ENCODE measurements at regions not wholly inside any gene's neighbourhood (a gene's known extent, or its start where the extent isn't known, plus 50 kb on each side); places are given as distances from the start of the nearest gene placed in this dataset.

- no peak for DNase-seq
Observed at GRCh38 chr3:18666655-18667054, 241.5 kb upstream of the SATB1 start.

DNA sequence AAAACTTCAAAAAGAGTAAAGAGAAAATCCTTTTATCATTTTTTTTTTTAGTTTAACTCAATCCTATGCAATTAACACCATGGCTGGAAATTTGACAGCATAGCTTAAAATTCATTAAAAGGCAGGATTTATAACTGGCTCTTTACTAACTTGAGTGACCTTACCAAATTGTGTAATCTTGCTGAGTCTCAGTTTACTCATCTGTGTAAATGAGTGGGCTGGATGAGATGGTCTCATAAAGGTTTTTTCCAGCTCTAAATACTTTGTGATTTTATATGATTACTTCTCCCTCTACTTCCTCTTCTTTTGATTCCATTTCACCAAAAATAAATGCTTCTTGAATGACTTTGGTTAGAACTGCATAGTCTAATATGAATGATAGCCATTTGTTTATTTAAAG lies 234.9 kb upstream of the SATB1 start:
- no peak for DNase-seq

DNA sequence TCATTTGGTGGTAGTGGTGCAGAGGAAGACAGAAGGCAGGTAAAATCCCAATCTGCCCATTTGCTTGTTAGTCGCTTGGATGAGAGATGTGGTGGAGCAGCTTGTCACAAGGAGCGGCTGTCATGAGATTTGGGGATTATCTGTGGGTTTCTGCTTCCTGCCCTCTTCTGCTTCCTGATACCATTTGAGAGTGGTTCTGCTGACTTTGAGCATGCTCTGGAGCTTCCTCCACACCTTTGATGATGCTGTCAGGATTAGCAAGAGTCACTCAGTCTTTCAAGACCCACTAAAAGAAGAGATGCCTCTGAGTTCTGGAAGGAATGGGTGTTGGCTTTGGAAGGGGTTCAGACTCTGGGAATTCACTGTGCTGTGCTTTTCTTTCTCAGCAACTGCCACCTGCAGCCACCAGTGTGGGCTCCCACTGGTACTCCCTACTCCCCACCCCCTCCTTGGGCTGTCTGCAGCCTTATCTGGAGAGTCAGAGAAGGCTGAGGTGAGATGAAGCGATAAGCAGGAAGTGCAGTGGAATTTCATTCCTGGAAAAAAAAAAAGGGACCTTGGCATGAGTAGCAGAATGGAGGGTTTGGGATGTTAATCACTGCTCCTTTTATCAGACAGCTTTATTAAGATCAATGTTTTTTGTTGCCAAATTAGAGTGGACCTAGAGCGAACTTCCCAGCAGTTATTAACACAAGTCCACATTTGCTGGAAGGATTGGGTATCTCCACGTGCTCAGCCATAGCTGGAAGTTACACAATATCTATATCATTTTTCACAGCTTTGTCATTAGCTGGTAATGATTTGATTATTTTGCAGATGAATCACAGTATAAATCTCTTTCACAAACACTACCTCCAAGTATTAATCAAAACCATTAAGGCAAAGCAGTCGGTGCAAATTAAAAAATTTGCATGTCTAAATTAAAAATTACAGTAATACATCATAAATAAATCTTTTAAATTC lies 233.0 kb upstream of the SATB1 start:
- no peak for DNase-seq

GRCh38 chr3:18656866-18657265 lies 231.7 kb upstream of the SATB1 start:
- no peak for DNase-seq

GRCh38 chr3:18656410-18656809 lies 231.3 kb upstream of the SATB1 start:
- DNase-seq = no peak

- DNase-seq = no peak
Observed at GRCh38 chr3:18655827-18656226, 230.7 kb upstream of the SATB1 start.

- DNase-seq = no peak
Observed at GRCh38 chr3:18652781-18653180, 227.6 kb upstream of the SATB1 start.

- no peak for DNase-seq
Observed at GRCh38 chr3:18650731-18651130, 225.6 kb upstream of the SATB1 start.

GRCh38 chr3:18649666-18650363 lies 224.7 kb upstream of the SATB1 start:
- peak in 1 of 2 experiments; percentile 9 for DNase-seq

DNA sequence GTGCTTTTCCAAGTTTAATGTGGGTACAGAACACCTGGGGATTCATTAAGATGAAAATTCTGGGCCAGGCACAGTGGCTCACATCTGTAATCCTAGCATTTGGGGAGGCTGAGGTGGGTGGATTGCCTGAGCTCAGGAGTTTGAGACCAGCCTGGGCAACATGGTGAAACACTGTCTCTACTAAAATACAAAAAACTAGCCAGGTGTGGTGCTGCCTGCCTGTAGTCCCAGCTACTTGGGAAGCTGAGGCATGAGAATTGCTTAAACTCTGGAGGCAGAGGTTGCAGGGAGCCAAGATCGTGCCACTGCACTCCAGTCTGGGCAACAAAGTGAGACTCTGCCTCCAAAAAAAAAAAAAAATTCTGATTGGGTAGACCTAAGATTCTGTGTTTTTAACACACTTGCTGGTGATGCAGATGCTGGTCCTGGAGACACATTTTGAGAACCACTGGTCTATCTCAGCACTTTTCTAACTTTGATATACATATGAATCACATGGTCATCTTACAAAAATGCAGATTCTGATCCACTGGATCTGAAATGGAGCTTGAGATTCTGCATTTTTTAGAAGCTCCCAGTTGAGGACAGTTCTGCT lies 223.8 kb upstream of the SATB1 start:
- DNase-seq = no peak

GRCh38 chr3:18648159-18648558 lies 223.0 kb upstream of the SATB1 start:
- DNase-seq = no peak

DNA sequence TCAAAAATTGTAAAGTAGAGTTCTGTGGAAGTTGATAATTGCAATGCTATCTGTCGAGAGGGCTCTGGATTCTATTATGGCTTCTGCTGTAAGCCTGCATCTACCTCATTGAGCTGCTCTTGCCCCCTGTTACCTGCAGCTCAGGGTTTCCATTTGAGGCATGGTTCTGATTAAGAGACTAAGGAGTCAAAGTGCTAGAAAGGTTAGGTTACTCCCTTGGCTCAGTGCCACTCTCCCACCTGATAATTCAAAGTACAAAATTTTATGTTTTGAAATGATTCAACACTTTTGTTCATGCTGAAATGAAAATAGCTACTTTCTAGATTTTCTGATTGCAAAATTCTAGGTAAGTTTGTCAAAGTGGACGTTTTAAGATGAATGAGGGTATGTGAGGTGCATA lies 220.5 kb upstream of the SATB1 start:
- DNase-seq = no peak

GRCh38 chr3:18643281-18643680 lies 218.1 kb upstream of the SATB1 start:
- no peak for DNase-seq

DNA sequence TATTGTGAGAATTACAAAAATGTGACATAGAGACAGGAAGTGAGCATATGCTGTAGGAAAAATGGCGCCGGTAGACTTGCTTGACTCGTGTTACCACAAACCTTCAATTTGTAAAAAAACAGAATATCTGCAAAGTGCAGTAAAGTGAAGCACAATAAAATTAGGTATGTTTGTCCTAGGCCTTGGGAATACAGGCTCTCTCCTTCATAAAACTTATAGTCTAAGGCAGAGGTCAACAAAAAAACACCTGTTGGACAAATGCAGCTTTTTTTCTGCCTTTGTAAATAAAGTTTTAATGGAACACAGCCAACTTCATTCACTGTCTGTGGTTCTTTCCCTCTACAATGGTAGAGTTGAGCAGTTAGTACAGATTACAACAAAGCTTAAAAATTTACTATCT lies 216.8 kb upstream of the SATB1 start:
- no peak for DNase-seq

DNA sequence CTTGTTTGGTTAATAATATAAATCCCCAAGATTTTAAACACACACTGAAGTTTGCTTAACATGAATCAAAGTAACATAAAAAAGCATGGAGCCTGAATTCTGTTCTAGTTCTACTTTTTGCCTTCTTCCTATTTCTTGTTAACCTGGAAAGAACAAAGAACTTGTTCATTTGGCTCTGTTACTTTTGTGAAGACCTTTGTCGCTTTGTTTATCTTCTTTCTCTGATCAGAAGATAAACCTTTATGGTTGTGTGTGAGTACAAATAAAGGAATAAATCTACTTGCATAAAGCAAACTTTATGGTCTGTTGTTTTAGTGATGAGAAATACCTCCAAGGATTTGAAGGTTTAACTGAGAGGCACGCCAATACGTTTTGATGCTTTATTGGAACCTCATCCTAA lies 210.1 kb upstream of the SATB1 start:
- DNase-seq = no peak

DNA sequence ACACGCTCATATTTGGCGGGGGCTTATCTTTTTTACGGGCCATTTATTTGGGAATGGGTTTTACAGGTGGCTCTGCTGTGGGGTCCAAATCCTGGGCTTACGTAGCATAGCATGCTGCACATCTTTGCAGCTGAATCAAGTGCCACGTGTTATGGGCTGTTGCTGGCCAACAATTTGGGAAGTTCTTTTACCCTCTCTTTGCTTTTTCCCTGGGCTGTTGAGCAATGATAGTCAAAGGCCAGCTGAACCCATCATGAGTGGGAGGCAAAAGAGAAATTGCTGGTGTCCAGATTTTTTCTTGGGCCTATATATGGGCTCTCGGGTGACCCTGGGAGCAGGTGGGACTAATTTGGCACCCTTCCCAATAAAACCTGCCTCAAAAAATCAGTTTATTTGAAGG lies 209.3 kb upstream of the SATB1 start:
- DNase-seq = no peak

DNA sequence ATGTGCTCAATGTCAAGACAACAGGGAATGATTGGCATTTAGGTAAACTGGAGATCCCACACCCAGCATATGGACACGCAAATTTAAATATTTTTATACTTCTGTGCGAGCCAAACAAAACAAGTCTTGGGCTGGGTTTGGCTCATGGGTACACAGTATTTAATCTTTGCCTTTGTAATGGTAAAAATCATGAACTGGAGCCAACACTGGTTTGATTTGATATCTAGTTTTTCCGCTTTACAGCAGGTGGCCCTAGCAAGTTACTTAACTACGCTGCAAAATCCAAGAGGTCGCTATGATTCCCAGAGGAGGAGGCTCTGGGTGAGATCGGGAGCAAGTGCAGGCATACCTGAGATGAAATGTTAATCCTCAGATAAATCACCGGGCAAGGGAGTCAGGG lies 207.9 kb upstream of the SATB1 start:
- DNase-seq = no peak

GRCh38 chr3:18630295-18630694 lies 205.2 kb upstream of the SATB1 start:
- DNase-seq = no peak

DNA sequence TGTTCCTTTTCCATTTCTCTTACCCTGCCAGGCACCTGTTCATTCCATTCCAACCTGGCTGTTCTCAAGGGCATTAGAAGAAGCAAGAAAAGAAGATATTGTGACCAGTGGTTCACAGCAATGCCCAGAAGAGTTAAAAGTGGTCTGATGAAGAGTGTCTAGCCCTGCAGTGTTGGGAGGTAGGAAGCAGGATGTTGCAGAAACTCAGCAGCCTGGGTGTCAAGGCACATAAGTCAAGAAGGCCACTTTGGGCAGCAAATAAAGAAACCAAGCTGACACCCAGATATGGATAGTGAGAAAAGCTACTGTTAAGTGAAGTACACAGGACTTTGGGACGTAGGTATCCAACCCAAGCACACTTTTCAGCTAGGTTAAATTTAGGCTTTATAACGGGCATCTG lies 199.9 kb upstream of the SATB1 start:
- no peak for DNase-seq

DNA sequence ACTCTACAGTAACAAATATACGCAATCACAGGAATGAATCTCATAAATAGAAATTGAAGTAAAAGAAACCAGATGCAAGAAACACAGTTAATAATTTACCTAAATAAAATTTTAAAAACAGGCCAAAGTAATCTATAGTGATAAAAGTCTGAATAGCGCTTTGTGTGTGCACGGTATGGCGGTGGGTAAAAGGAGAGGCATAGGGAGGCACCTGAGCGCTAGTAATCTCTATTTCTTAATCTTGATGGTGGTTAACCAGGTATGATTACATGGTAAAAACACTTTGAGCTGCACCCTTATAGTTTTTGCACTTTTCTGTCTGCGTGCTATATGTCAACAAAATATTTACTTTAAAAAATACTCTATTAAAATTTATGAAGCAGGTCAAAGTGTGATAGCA lies 198.1 kb upstream of the SATB1 start:
- DNase-seq = no peak

DNA sequence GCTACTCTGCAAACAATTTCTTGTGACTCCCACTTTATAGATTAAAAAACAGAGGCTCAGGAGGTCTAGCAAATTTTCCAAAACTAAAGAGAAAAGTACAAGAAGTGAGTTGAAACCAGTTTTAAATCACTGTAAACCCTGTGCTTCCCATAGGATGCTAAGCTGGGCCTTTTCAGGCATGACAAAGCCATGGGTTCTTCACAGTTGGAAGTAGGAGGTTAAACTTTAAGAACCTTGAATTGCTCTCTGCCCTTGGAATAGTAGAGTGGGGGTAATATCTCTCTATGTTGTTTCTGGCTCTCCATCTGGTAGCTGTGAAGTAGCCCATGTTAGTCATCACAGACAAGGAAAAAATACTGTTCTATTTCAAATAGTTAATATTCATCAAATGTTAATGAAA lies 193.6 kb upstream of the SATB1 start:
- no peak for DNase-seq

DNA sequence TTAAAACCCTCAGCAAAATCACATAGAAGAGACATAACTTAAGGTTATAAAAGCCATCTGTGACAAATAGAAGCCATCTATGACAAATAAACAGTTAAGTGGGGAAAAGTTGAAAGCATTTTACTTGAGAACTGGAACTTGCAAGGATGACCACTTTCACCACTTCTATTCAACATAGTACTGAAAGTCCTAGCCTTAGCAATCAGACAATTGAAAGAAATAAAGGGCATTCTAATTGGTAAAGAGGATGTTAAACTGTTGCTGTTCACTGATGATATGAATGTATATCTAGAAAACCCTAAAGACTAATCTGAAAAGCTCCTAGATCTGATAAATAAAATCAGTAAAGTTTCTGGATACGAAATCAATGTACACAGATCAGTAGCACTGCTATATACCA lies 186.9 kb upstream of the SATB1 start:
- DNase-seq = no peak

DNA sequence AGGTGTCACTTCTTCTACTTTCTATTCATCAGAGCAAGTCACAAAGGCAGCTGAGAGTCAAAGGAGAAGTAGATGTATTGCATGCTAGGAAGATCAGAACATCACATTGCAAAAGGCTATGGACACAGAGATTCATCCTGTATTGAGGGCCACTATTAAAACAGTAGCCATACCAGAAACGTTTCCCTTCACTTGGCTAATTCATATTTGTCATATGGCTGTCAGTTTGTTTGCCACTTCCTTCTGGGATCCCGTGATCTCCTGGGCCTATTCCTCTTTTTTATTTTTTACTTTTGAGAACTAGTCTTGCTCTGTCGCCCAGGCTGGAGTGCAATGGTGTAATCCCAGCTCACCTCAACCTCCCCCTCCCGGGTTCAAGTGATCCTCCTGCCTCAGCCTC lies 184.0 kb upstream of the SATB1 start:
- DNase-seq = no peak

- DNase-seq = no peak
Observed at GRCh38 chr3:18597919-18598318, 172.8 kb upstream of the SATB1 start.

All from activated CD4-positive, alpha-beta T cell treated with anti-CD3 and anti-CD28 coated beads, Interleukin-2, amount 50 U/mL, for 4 hours (primary cell).